Smooth muscle cell (in vitro differentiated cells): ENCODE measurements at regions not wholly inside any gene's neighbourhood (a gene's known extent, or its start where the extent isn't known, plus 50 kb on each side); places are given as distances from the start of the nearest gene placed in this dataset.
"Not testable (repeated sequence)": the region's sequence is repeated elsewhere in the genome, so short reads cannot be mapped to it uniquely, and the experiment has no call there.

Experiments
- DNase-seq: peaks from one replicate; lab custom pipeline; 2025; ENCODE audit not compliant: unreplicated experiment; lab: John Stamatoyannopoulos, UW
- H2AFZ ChIP-seq: fragments of 200-600 bp; sonication (generic); 2 replicates; pipeline ENCODE4 v1.6.0; 2016; ENCODE audit warnings: antibody characterized with exemption, low read depth, mild to moderate bottlenecking
- H3F3A ChIP-seq: fragments of 200-600 bp; sonication (generic); 2 replicates; pipeline ENCODE4 v1.6.0; 2017; ENCODE audit warnings: antibody characterized with exemption, low read depth
- H3K27ac ChIP-seq: fragments of 200-600 bp; sonication (generic); 2 replicates; pipeline ENCODE4 v1.5.1; 2016; ENCODE audit warnings: low read depth, mild to moderate bottlenecking
- H3K27me3 ChIP-seq: fragments of 200-600 bp; sonication (generic); 2 replicates; pipeline ENCODE4 v1.6.1; 2016; ENCODE audit warnings: low read depth, mild to moderate bottlenecking
- H3K36me3 ChIP-seq: fragments of 200-600 bp; sonication (generic); 2 replicates; pipeline ENCODE4 v1.5.1; 2016; ENCODE audit warnings: low read depth
- H3K4me1 ChIP-seq: fragments of 200-600 bp; sonication (generic); 2 replicates; pipeline ENCODE4 v1.5.1; 2016; ENCODE audit warnings: low read depth
- H3K4me2 ChIP-seq: fragments of 200-600 bp; sonication (generic); 2 replicates; pipeline ENCODE4 v1.6.0; 2016; ENCODE audit warnings: mild to moderate bottlenecking
- H3K4me3 ChIP-seq: fragments of 200-600 bp; sonication (generic); 2 replicates; pipeline ENCODE4 v1.5.1; 2016; ENCODE audit warnings: mild to moderate bottlenecking
- H3K79me2 ChIP-seq: fragments of 200-600 bp; sonication (generic); 2 replicates; pipeline ENCODE4 v1.6.0; 2016; ENCODE audit warnings: low read depth, mild to moderate bottlenecking
- H3K9ac ChIP-seq: fragments of 200-600 bp; sonication (generic); 2 replicates; pipeline ENCODE4 v1.6.0; 2016; ENCODE audit warnings: low read depth
- H3K9me3 ChIP-seq: fragments of 200-600 bp; sonication (generic); replicated peaks from 2 replicates; pipeline ENCODE4 v1.5.1; 2016; ENCODE audit warnings: low read depth
- H4K20me1 ChIP-seq: fragments of 200-600 bp; sonication (generic); 2 replicates; pipeline ENCODE4 v1.6.0; 2016; ENCODE audit warnings: low read depth
- CTCF ChIP-seq: fragments of 200-600 bp; sonication (generic); IDR thresholded peaks from 2 replicates; pipeline ENCODE4 v1.5.1; 2017; ENCODE audit warnings: borderline replicate concordance, mild to moderate bottlenecking, antibody characterized with exemption; ENCODE audit not compliant: insufficient read depth, poor library complexity, severe bottlenecking
- WGBS: methylation state at CpG from one replicate; pipeline ENCODE4 v1.1.7; 2016; ENCODE audit warnings: low lambda C conversion rate; 5-methylcytosine and 5-hydroxymethylcytosine counted together

GRCh38 chr6:4413073-4413472 lies 277.7 kb upstream of the ECI2 start:
- 28% methylated on average over 3 of the region's 3 CpGs for WGBS
- DNase-seq: no peak
- H3K9ac ChIP-seq: no peak overlapping the region
- H3K27ac ChIP-seq: no peak overlapping the region
- H4K20me1 ChIP-seq: no peaks in the 10 kb centered on the region
- no peaks in the 10 kb centered on the region for H3K36me3 ChIP-seq
- H3K4me1 ChIP-seq: no peaks in the 10 kb centered on the region
- H3K79me2 ChIP-seq: no peaks in the 10 kb centered on the region
- H3K9me3 ChIP-seq: no peaks in the 10 kb centered on the region
- H3K4me3 ChIP-seq: no peak overlapping the region
- no peak for TF ChIP-seq CTCF
- H3K4me2 ChIP-seq: no peak overlapping the region
- no peak overlapping the region for H2AFZ ChIP-seq
- H3F3A ChIP-seq: no peaks in the 10 kb centered on the region
- H3K27me3 ChIP-seq: no peaks in the 10 kb centered on the region

- Histone ChIP-seq H3K9ac (no peak overlapping the region), H3K27ac (no peak overlapping the region), H3K27me3 (no peaks in the 10 kb centered on the region), H3K4me3 (no peak overlapping the region), H3K36me3 (no peaks in the 10 kb centered on the region), H3K9me3 (no peaks in the 10 kb centered on the region), H3F3A (no peaks in the 10 kb centered on the region), H3K4me1 (no peaks in the 10 kb centered on the region), H3K4me2 (no peak overlapping the region), H2AFZ (no peak overlapping the region), H3K79me2 (no peaks in the 10 kb centered on the region), H4K20me1 (no peaks in the 10 kb centered on the region)
- WGBS: 92% methylated on average over 2 of the region's 2 CpGs
- no peak for DNase-seq
- TF ChIP-seq CTCF: no peak
Measured at GRCh38 chr6:4412488-4412887, 277.1 kb upstream of the ECI2 start.

- Histone ChIP-seq H3K4me3 (no peak overlapping the region), H2AFZ (no peak overlapping the region), H3K27me3 (no peaks in the 10 kb centered on the region), H3K9ac (no peak overlapping the region), H3K4me1 (no peaks in the 10 kb centered on the region), H3K79me2 (no peaks in the 10 kb centered on the region), H3K9me3 (no peaks in the 10 kb centered on the region), H3K4me2 (no peak overlapping the region), H4K20me1 (no peaks in the 10 kb centered on the region), H3K27ac (no peak overlapping the region), H3F3A (no peaks in the 10 kb centered on the region), H3K36me3 (no peaks in the 10 kb centered on the region)
- WGBS: 48% methylated on average over 2 of the region's 2 CpGs
- DNase-seq: no peak
- TF ChIP-seq CTCF: no peak
Measured at GRCh38 chr6:4412077-4412476, 276.7 kb upstream of the ECI2 start.

- H3K79me2 ChIP-seq, H3K9me3 ChIP-seq, H3K27me3 ChIP-seq, H4K20me1 ChIP-seq, H3K36me3 ChIP-seq, H3K4me2 ChIP-seq, H3K27ac ChIP-seq, H2AFZ ChIP-seq, H3K9ac ChIP-seq, H3F3A ChIP-seq, H3K4me3 ChIP-seq, DNase-seq: not testable (repeated sequence)
- peaks cover 10% of the 10 kb centered on the region for H3K4me1 ChIP-seq
- WGBS: 88% methylated on average over 1 of the region's 1 CpG
Measured at GRCh38 chr6:4407710-4408109, 272.3 kb upstream of the ECI2 start.
